C4-2B (cell line): ENCODE measurements at regions not wholly inside any gene's neighbourhood (a gene's known extent, or its start where the extent isn't known, plus 50 kb on each side); places are given as distances from the start of the nearest gene placed in this dataset.
"Not testable (repeated sequence)": the region's sequence is repeated elsewhere in the genome, so short reads cannot be mapped to it uniquely, and the experiment has no call there.

Source experiments
- H3K27ac ChIP-seq: fragments of 450-650 bp; 2 replicates; pipeline ENCODE4 v1.5.1; 2017

DNA sequence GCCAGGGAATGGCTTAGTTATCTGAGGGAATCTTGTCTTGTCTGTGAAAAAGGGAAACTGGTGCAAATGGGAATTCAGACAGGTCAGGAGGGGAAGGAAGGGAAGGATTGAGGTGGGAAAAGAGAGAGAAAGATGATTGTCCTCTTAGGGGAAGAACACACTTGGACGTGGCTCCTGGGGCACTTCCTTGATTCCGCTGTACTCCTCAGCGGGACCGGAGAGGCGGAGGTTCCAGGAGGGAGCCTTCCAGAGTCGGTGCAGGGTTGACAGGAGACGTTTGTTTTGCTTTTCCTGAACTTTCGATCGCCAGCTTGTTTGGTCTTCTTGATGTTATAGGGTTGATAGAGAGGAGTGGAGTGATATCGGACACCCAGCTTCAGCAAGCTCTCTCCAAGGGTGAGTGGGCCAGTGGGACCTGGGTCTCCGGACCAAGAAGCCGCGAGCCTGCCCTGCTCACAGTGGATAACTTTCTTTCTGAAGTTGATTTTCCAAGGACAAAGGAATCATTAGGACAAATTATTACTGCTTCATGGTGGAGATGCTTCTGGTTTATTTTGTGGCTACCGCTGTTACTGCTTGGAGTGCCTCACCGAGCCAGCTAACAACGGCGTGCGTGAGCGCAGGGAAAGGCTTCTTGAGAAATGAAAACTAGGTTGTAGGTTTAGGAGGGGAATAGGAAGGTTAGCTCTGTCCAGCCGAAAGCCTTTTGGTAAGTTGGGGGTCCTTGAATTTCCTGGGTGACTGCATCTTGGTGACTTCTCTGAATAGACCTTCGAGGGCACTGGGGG is 52.4 kb upstream of the APOD start:
- not testable (repeated sequence) for H3K27ac ChIP-seq

DNA sequence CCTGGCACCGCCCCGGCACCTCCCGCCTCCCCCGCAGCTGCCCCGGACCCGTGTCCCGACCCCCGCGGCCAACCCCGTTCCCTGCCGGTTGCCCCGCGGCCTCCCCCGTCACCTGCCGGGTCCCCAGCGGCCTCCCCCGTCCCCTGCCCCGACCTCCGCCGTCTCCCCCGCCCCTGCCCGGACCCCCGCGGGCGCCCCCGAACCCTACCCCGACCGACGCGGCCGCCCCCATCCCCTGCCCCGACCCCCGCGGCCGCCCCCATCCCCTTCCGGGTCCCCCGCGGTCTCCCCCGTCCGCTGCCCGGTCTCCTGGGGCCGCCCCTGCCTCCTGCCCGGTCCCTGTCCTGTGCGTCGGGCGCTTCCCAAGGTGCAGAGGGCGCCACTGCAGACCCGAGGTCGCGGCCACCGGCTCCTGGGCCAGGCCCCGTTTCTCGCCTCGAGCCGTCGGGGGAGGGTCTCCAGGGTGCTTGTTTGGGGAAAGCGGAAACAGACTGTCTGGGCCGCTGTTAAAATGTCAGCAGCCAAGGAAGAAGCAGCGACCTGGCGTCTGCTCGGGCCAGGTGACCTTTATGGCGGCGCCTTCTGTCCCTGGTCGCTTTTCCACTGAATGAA is 51.6 kb upstream of the APOD start:
- not testable (repeated sequence) for H3K27ac ChIP-seq

DNA sequence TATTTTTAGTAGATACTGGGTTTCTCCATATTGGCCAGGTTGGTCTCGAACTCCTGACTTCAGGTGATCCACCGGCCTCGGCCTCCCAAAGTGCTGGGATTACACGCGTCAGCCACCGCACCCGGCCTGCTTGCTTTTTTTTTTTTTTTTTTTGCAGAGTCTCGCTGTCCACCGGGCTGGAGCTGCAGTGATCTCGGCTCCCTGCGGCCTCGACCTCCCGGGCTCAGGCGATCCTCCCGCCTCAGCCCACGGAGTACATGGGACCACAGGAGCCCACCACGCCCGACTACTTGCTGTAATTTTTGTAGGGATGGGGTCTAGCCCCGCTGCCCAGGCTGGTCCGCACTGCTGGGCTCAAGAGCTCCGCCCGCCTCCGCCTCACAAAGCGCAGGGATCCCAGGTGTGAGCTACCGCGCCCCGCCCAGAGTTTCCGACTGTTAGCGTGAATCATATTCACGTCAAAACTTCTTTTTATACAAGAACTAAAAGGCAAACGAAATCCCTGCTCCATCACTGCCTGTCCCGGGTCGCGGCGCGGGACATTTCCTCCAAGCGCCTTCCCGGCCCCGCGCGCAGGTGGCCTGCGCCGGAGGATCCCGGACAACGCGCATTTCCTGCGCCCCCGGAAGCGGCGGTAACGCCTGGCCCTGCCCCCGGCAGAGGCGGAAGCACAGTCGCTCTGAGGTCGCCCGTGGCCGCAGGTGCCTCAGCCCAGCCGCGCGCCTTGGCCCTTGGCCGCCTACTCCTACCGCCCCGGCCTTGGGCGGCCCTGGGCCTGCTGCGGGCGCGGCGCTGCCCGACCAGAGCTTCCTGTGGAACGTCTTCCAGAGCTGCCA is 50.9 kb upstream of the APOD start:
- H3K27ac ChIP-seq, result not testable (repeated sequence)
